GM18867 (cell line): ENCODE measurements at regions not wholly inside any gene's neighbourhood (a gene's known extent, or its start where the extent isn't known, plus 50 kb on each side); places are given as distances from the start of the nearest gene placed in this dataset.

Experiments
- ATAC-seq: cut with Tn5 transposase; IDR thresholded peaks from one replicate; pipeline ENCODE4 v1.9.1; 2021; ENCODE audit warnings: mild to moderate bottlenecking, moderate library complexity; ENCODE audit not compliant: unreplicated experiment

GRCh38 chr4:143055997-143056396 is 128.7 kb upstream of the USP38 start:
- no peak for ATAC-seq

- no peak for ATAC-seq
Observed at GRCh38 chr4:143071351-143071750, 113.4 kb upstream of the USP38 start.

- no peak for ATAC-seq
Observed at GRCh38 chr4:143076723-143077122, 108.0 kb upstream of the USP38 start.

GRCh38 chr4:143082701-143083100 is 102.0 kb upstream of the USP38 start:
- ATAC-seq: no peak

- no peak for ATAC-seq
Observed at GRCh38 chr4:143083756-143084472, 100.8 kb upstream of the USP38 start.

GRCh38 chr4:143084566-143084965 is 100.2 kb upstream of the USP38 start:
- ATAC-seq: no peak

- ATAC-seq: no peak
Observed at GRCh38 chr4:143085224-143085623, 99.5 kb upstream of the USP38 start.

- no peak for ATAC-seq
Observed at GRCh38 chr4:143085659-143086058, 99.1 kb upstream of the USP38 start.

GRCh38 chr4:143089291-143089690 is 95.4 kb upstream of the USP38 start:
- no peak for ATAC-seq

- ATAC-seq: no peak
Observed at GRCh38 chr4:143089847-143090246, 94.9 kb upstream of the USP38 start.

GRCh38 chr4:143091862-143092261 is 92.9 kb upstream of the USP38 start:
- ATAC-seq: no peak

GRCh38 chr4:143095447-143095846 is 89.3 kb upstream of the USP38 start:
- ATAC-seq: no peak

- no peak for ATAC-seq
Observed at GRCh38 chr4:143097751-143098150, 87.0 kb upstream of the USP38 start.

GRCh38 chr4:143099693-143100092 is 85.0 kb upstream of the USP38 start:
- no peak for ATAC-seq

- ATAC-seq: no peak
Observed at GRCh38 chr4:143109376-143109775, 75.3 kb upstream of the USP38 start.

GRCh38 chr4:143118663-143119062 is 66.1 kb upstream of the USP38 start:
- ATAC-seq: no peak

- no peak for ATAC-seq
Observed at GRCh38 chr4:143127621-143128020, 57.1 kb upstream of the USP38 start.

- ATAC-seq: no peak
Observed at GRCh38 chr4:143133977-143134376, 50.7 kb upstream of the USP38 start.
